Neural cell (in vitro differentiated cells): ENCODE measurements at regions not wholly inside any gene's neighbourhood (a gene's known extent, or its start where the extent isn't known, plus 50 kb on each side); places are given as distances from the start of the nearest gene placed in this dataset.

Experiments used
- H2AFZ ChIP-seq: fragments of 200-600, 300-800 bp; sonication (generic), shearing (Covaris generic); 2 replicates; pipeline ENCODE4 v1.6.0; 2014; ENCODE audit warnings: low read depth, mild to moderate bottlenecking, antibody characterized with exemption, low read length, moderate library complexity
- H3F3A ChIP-seq: fragments of 200-600 bp; shearing (Covaris generic); 2 replicates; pipeline ENCODE4 v1.6.1; 2016; ENCODE audit warnings: mild to moderate bottlenecking, moderate library complexity, mixed read lengths, antibody characterized with exemption, low read length; ENCODE audit not compliant: insufficient read depth, poor library complexity, severe bottlenecking
- H3K27ac ChIP-seq: fragments of 200-600, 300-800 bp; sonication (generic), shearing (Covaris generic); 2 replicates; pipeline ENCODE4 v1.5.1; 2014; ENCODE audit warnings: mild to moderate bottlenecking, low read length, moderate library complexity
- H3K27me3 ChIP-seq: fragments of 300-800, 200-600 bp; sonication (generic), shearing (Covaris generic); 2 replicates; pipeline ENCODE4 v1.6.0; 2014; ENCODE audit warnings: mild to moderate bottlenecking, low read depth, low read length, moderate library complexity; ENCODE audit not compliant: insufficient read depth
- H3K36me3 ChIP-seq: fragments of 300-800, 200-600 bp; sonication (generic), shearing (Covaris generic); 2 replicates; pipeline ENCODE4 v1.5.1; 2014; ENCODE audit warnings: mild to moderate bottlenecking, antibody characterized with exemption, low read length, moderate library complexity; ENCODE audit not compliant: insufficient read depth
- H3K4me2 ChIP-seq: fragments of 300-800, 200-600 bp; sonication (generic), shearing (Covaris generic); 2 replicates; pipeline ENCODE4 v1.6.0; 2014; ENCODE audit warnings: mild to moderate bottlenecking, low read length
- H3K4me3 ChIP-seq: fragments of 300-800, 200-600 bp; sonication (generic), shearing (Covaris generic); 2 replicates; pipeline ENCODE4 v1.5.1; 2014; ENCODE audit warnings: mild to moderate bottlenecking, low read length, moderate library complexity
- H3K79me2 ChIP-seq: fragments of 200-600 bp; shearing (Covaris generic); replicated peaks from 2 replicates; pipeline ENCODE4 v1.6.0; 2014; ENCODE audit warnings: mild to moderate bottlenecking, low read length, moderate library complexity; ENCODE audit not compliant: insufficient read depth
- H3K9ac ChIP-seq: fragments of 300-800, 200-600 bp; sonication (generic), shearing (Covaris generic); 2 replicates; pipeline ENCODE4 v1.6.1; 2016; ENCODE audit warnings: mild to moderate bottlenecking, low read length, mixed read lengths
- H3K9me2 ChIP-seq: fragments of 200-600 bp; shearing (Covaris generic); 2 replicates; pipeline ENCODE4 v1.6.1; 2016; ENCODE audit warnings: mild to moderate bottlenecking, low read length, mixed read lengths; ENCODE audit not compliant: insufficient read depth
- H3K9me3 ChIP-seq: fragments of 200-600, 300-800 bp; sonication (generic), shearing (Covaris generic); 2 replicates; pipeline ENCODE4 v1.6.1; 2016; ENCODE audit warnings: mild to moderate bottlenecking, mixed run types, low read length, moderate library complexity, mixed read lengths
- H4K20me1 ChIP-seq: fragments of 200-600 bp; shearing (Covaris generic); 2 replicates; pipeline ENCODE4 v1.6.1; 2016; ENCODE audit warnings: mild to moderate bottlenecking, mixed run types; ENCODE audit not compliant: insufficient read depth
- EP300 ChIP-seq: fragments of 450-650 bp; conservative IDR thresholded peaks from 2 replicates; pipeline ENCODE4 v1.6.1; 2014; ENCODE audit warnings: antibody characterized with exemption, mild to moderate bottlenecking, moderate library complexity; ENCODE audit not compliant: poor library complexity, severe bottlenecking
- EZH2 ChIP-seq: fragments of 200-600, 300-800 bp; shearing (Covaris generic), sonication (generic); IDR thresholded peaks from 2 replicates; pipeline ENCODE4 v1.6.1; 2014; ENCODE audit warnings: antibody characterized with exemption, low read length, borderline replicate concordance, mild to moderate bottlenecking; ENCODE audit not compliant: insufficient read depth, poor library complexity, severe bottlenecking
- MXI1 ChIP-seq: fragments of 450-650 bp; conservative IDR thresholded peaks from 2 replicates; pipeline ENCODE4 v1.6.1; 2014; ENCODE audit warnings: antibody characterized with exemption, mild to moderate bottlenecking; ENCODE audit not compliant: poor library complexity, severe bottlenecking
- POLR2AphosphoS5 ChIP-seq: IDR thresholded peaks from 2 replicates; pipeline ENCODE4 v1.6.1; 2012
- RAD21 ChIP-seq: fragments of 450-650 bp; conservative IDR thresholded peaks from 2 replicates; pipeline ENCODE4 v1.6.1; 2014; ENCODE audit warnings: antibody characterized with exemption, mild to moderate bottlenecking, moderate library complexity
- SMC3 ChIP-seq: fragments of 450-650 bp; conservative IDR thresholded peaks from 2 replicates; pipeline ENCODE4 v1.6.1; 2014; ENCODE audit warnings: antibody characterized with exemption, mild to moderate bottlenecking, moderate library complexity; ENCODE audit not compliant: poor library complexity
- TAF1 ChIP-seq: IDR thresholded peaks from 2 replicates; pipeline ENCODE4 v1.6.1; 2012; ENCODE audit warnings: low read depth
- TF ChIP-seq, protein P1 (sequence below): fragments of 450-650 bp; IDR thresholded peaks from 2 replicates; pipeline ENCODE4 v1.5.1; 2014; ENCODE audit warnings: antibody characterized with exemption, mild to moderate bottlenecking, moderate library complexity; ENCODE audit not compliant: poor library complexity, severe bottlenecking
- TF ChIP-seq, protein P2 (sequence below): IDR thresholded peaks from 2 replicates; pipeline ENCODE4 v1.6.1; 2012; ENCODE audit warnings: borderline replicate concordance

DNA sequence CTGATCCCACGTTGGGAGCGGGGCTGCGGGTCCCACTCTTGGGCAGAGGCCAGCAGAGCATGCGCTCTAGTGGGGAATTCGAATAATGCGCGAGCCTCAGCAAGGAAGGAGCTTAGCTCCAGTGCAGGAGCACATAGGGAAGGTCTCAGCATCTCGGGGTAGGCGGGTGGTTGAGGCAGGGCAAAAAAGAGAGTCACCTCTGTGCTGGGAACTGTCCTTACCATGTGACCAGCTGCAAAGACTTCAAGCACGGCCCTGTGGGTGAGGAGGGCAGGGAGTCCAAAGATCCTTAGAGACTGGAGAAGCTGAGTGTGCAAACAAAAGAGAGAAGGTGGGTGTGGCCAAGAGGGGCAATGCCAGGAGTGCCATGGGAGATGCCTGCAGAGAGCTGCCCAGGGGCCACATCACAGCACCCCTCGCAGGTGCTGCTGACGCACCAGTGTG is 79.2 kb upstream of the CD93 start:
- Histone ChIP-seq H3K36me3 (no peaks in the 10 kb centered on the region), H3K4me3 (no peak overlapping the region), H3K9me2 (no peaks in the 10 kb centered on the region), H3K4me2 (no peak overlapping the region), H3K27me3 (no peaks in the 10 kb centered on the region), H3K27ac (no peak overlapping the region), H4K20me1 (no peaks in the 10 kb centered on the region), H3K9ac (no peak overlapping the region), H3K9me3 (no peaks in the 10 kb centered on the region), H3K79me2 (no peaks in the 10 kb centered on the region), H3F3A (no peaks in the 10 kb centered on the region), H2AFZ (no peak overlapping the region)
- TF ChIP-seq EZH2 (no peak), EP300 (no peak), SMC3 (no peak), MXI1 (no peak), TAF1 (no peak), RAD21 (no peak)
- TF ChIP-seq, protein P1, sequence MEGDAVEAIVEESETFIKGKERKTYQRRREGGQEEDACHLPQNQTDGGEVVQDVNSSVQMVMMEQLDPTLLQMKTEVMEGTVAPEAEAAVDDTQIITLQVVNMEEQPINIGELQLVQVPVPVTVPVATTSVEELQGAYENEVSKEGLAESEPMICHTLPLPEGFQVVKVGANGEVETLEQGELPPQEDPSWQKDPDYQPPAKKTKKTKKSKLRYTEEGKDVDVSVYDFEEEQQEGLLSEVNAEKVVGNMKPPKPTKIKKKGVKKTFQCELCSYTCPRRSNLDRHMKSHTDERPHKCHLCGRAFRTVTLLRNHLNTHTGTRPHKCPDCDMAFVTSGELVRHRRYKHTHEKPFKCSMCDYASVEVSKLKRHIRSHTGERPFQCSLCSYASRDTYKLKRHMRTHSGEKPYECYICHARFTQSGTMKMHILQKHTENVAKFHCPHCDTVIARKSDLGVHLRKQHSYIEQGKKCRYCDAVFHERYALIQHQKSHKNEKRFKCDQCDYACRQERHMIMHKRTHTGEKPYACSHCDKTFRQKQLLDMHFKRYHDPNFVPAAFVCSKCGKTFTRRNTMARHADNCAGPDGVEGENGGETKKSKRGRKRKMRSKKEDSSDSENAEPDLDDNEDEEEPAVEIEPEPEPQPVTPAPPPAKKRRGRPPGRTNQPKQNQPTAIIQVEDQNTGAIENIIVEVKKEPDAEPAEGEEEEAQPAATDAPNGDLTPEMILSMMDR, result no peak
- TF ChIP-seq, protein P2, sequence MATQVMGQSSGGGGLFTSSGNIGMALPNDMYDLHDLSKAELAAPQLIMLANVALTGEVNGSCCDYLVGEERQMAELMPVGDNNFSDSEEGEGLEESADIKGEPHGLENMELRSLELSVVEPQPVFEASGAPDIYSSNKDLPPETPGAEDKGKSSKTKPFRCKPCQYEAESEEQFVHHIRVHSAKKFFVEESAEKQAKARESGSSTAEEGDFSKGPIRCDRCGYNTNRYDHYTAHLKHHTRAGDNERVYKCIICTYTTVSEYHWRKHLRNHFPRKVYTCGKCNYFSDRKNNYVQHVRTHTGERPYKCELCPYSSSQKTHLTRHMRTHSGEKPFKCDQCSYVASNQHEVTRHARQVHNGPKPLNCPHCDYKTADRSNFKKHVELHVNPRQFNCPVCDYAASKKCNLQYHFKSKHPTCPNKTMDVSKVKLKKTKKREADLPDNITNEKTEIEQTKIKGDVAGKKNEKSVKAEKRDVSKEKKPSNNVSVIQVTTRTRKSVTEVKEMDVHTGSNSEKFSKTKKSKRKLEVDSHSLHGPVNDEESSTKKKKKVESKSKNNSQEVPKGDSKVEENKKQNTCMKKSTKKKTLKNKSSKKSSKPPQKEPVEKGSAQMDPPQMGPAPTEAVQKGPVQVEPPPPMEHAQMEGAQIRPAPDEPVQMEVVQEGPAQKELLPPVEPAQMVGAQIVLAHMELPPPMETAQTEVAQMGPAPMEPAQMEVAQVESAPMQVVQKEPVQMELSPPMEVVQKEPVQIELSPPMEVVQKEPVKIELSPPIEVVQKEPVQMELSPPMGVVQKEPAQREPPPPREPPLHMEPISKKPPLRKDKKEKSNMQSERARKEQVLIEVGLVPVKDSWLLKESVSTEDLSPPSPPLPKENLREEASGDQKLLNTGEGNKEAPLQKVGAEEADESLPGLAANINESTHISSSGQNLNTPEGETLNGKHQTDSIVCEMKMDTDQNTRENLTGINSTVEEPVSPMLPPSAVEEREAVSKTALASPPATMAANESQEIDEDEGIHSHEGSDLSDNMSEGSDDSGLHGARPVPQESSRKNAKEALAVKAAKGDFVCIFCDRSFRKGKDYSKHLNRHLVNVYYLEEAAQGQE, result no peak

DNA sequence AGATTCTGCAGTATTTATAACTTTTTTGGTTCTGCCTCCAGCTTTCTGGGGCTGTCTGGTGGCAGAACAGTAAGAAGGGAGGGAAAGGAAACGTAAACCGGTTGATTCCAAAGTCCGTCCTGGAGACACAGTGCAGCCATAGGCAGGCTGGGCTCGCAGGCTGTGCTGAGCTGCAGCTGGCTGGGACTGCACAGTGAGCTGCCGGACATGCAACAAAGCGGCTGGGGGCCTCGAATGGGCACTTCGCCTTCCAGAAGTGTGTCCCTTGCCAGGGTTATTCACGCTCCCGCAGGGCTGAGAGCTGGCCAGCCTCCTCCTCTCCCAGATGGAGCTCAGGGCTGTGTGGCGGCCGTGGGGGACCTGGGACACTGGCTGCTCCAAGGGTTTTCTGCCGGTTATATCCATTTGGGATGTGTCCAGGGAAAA is 78.1 kb upstream of the CD93 start:
- no peak overlapping the region for H3K9ac ChIP-seq
- no peaks in the 10 kb centered on the region for H3F3A ChIP-seq
- H3K9me2 ChIP-seq, result no peaks in the 10 kb centered on the region
- H3K36me3 ChIP-seq, result no peaks in the 10 kb centered on the region
- H3K4me3 ChIP-seq, result no peak overlapping the region
- no peak overlapping the region for H2AFZ ChIP-seq
- no peak overlapping the region for H3K27ac ChIP-seq
- no peaks in the 10 kb centered on the region for H3K9me3 ChIP-seq
- TF ChIP-seq POLR2AphosphoS5 (no peak), TAF1 (no peak), EZH2 (no peak), RAD21 (no peak), SMC3 (no peak), MXI1 (no peak), EP300 (no peak)
- TF ChIP-seq, protein P1, result no peak
- TF ChIP-seq, protein P2, result no peak
- H3K79me2 ChIP-seq, result no peaks in the 10 kb centered on the region
- no peak overlapping the region for H3K4me2 ChIP-seq
- no peaks in the 10 kb centered on the region for H3K27me3 ChIP-seq
- no peaks in the 10 kb centered on the region for H4K20me1 ChIP-seq
